NCI-H146 (cell line): ENCODE measurements at regions not wholly inside any gene's neighbourhood (a gene's known extent, or its start where the extent isn't known, plus 50 kb on each side); places are given as distances from the start of the nearest gene placed in this dataset.

Experiments used
- DNase-seq: peaks from one replicate; lab custom pipeline; 2025; lab: John Stamatoyannopoulos, UW

DNA sequence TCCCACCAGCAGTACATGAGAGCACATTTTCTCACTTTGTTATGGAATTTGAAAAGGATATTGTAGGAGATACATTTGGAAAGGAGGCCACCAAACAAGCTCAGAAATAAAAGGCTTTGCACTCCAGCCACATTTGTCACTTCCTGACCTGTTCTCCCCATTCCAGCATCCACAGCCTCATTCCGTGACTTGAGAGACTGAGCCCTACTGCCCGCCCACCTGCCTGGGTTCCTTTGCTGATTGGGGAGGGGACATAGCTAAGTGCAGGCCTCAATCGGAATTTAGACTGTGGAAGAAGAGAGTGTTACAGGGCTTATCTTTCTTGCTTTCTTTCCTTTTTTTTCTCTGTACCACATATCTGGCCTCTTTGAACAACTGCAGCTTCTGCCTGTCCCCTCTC lies 735.4 kb upstream of the TMEM132C start:
- DNase-seq = no peak

DNA sequence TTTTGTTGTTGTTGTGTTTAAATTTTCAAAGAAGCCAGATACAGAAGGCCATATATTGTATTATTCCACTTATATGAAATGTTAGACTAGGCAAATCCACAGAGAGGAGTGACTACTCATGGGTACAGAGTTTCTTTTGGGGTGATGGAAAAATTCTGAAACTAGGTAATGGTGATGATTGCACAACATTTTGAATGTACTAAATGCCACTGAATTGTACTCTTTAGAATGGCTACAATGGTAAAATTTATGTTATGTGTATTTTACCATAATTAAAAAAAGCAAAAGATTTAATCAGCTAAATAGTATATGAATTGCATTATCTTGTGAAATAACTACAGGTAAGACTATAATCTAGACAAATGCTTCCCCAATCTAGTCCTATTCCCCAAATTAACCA lies 733.6 kb upstream of the TMEM132C start:
- DNase-seq = no peak

DNA sequence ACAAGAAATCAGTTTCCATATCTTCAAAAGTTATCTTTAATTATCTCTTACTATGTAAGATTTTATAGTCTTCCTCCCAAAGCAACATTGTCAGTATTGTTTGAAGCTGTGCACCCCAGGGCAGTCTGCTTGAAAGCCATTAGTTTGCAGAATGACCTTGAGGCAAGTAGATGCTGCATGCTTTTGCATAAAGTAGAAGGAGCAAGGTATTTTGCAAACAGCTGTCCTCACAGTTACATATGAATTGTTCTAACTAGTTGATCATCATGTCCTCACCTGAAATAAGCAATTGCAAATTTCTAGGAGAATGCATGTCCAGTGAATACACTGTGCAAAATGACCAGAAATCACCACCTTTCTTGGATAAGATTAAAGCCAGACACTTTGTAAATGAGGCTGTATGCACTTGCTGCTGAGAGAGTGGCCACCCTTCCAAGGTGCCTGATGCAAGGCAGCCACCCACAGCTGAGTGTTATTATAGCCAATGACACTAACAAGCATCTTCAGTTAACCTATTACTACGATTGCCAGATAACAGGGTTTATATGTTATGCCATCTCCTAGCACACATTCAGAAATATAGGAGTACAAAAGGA lies 730.0 kb upstream of the TMEM132C start:
- no peak for DNase-seq

DNA sequence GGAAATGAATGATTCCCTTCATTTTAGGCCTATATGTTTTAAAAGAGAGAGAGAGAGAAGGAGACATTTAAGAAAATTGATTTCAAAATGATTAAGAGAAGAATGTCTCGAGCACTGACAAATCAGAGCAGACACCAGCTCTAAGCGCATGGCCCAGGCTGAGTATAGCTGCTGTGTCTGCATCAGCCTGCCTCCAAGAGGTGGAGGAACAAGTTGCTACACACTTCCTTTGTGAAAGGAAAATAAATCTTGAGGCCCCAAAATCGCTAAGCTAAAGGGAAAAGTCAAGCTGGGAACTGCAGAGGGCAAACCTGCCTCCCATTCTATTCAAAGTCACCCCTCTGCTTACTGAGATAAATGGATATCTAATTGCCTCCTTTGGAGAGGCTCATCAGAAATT lies 728.7 kb upstream of the TMEM132C start:
- no peak for DNase-seq

DNA sequence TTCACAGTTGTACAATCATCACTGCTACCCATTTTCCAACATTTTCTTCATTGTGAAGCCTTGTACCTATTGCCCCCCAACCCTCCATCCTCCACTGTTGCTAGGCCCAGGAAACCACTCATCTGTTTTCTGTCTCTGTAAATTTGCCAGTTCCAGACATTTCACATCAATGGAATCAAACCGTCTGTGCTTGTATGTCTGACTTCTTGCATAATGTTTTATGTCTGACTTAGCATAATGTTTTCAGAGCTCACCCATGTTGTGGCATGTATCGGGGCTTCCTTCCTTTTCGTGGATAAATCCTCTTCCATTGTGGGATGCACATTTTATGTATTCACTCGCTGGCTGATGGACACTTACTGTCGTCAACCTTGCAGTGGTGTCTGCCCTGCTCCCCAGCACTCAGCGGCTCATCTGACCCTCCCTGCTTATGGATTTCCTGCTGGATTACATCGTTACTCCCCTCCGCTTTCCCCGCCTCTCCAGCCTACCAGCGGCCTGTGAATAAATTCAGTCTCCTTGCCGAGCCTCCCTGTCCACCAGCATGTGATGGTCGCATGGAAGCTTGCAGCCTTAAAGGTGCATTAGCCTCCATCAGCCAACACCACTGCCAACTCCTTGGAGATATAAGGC lies 727.6 kb upstream of the TMEM132C start:
- no peak for DNase-seq

DNA sequence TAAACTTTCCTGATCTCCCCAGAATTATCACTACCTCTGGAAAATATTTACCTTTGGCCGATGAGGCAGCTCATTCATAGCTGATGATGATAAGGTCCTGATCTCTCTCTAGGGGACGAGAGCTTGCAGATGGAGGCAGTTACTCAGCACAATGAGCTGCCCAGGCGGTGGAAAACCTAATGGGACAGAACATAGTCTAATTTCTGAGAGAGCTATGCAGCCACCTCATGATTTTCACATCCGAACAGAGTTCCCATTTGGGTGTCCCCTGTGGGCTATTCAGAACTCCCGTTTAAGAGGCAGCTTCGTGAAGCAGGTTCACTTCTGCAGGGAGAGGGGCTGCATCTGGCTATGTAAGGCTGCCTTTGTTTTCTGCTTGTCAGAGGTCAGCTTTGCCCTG lies 724.6 kb upstream of the TMEM132C start:
- DNase-seq = peak; percentile 47

DNA sequence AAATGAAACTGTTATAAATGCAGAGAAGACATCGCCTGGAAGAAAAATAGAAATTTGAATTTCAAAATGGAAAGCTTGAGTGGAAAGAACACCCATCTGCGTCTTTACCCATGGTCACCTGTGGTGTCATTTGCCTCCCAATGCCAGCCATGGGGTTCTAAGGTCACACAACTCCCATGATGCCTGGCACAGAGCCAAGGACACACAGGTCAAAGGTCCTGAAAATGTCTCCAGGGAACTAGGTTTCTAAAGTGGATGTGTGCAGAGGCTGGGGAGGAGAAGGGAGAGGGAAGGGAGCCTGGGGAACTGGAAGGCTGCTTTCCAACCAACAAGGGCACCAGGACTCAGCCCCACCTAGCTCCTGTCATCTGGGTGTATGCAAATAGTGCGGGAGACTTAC lies 724.0 kb upstream of the TMEM132C start:
- DNase-seq = peak; percentile 62

DNA sequence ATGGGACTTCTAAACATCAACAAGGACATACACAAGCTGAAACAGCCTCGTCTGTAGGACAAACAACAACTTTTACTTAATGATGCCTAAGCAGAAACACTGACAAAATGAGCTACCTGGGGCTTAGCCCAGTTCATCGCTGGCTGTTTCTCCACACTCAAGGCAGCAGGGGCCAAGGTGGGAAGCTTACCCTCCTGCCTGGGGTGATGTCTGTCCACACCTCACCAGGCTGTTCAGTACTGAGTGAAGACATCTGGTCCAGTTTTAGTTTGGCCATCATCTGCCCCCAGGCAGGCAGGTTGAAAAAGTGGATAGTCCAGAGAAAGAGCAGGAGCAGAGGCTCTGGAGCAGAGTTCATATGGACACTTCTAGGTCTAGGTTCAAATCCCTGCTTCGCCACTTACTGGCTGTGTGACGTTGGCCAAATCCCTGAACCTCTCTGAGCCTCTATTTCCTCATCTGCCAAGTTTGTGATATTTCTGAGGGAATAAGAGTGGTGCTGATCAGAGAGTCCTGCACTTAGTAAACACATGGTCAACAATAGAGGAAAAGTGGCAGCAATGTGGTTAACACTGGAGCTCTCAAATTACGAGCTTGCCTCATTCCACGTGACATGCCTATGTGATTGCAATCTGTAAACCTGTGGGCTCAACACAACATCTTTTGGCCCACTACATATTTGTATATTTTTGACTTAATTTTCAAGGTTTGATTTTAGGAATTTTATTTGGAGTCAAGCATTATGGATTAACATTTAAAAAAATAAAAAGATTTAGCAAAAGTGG lies 720.1 kb upstream of the TMEM132C start:
- DNase-seq = no peak

DNA sequence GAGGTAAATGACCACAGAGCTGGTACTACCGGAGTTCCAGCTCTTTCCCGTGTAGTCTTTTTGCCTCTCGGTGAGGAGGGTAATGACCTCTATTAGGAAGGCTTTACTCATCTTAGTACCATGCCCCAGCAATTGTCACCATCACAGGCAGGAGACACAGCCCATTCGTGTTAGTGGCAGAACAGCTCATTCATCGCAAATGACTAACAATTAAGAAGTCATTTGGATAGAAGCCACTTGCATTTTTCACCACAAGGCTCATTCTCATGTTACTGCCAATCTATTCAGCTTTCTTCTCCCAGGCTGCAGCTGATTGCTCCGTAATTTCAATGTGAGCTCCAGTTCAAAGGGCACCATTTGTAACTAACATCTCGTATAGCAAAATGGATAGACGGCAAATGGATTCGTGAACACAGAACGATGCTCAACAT lies 718.8 kb upstream of the TMEM132C start:
- DNase-seq = peak; percentile 89

DNA sequence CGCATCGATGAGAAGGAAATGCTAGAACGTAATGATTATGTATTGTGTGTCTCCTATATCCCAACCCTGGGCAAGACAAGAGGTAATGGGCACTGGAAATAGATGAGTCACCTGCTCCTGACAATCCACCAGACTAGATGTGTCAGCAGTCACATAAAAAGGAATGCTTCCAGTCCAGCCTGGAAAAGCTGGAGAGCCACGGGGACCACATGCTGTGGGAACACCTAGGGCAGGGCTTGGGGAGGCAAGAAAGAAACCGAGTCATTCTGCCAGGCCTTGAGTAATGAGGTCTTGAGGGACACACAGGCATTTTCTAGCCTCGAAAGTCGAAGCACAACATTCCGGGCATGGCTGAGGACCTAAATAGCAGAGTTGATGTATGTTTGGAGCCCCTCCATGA lies 716.7 kb upstream of the TMEM132C start:
- no peak for DNase-seq

DNA sequence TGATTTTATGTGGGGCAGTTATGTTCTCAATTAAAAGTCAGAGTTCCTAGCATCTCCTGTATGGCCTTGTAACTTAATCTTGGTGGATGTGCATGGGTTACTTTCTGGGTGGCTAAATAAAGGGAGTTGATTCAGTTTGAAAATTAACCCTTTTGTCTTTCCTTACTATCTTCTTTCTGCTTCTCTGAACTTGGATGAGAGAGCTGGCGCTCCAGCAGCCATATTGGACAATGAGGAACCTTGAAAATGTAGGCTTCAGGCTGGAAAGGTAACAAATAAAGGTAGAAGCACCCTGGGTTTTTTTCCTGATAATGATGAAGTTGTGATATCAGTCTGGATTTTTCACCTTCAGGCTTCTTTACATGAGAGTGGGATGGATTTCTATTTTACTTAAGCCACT lies 714.1 kb upstream of the TMEM132C start:
- DNase-seq = no peak

DNA sequence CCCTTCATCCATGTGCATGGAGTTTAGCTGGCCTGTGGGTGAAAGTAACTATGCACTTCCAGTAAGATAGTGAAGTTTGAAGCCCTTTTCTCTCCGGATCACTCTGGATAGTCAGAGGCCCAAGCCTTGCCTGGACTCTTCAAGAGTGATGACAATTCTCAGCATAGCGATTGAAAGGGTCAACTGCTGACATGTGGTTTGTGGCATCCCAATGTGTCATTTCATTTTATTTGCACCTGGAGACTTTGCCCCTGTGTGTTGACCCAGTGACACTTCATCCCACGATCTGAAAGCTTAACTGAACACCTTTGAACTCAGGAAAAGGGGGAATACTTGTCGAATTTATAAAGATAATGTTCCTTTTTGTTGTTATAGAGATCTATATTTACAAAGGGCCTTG lies 711.9 kb upstream of the TMEM132C start:
- DNase-seq = no peak

DNA sequence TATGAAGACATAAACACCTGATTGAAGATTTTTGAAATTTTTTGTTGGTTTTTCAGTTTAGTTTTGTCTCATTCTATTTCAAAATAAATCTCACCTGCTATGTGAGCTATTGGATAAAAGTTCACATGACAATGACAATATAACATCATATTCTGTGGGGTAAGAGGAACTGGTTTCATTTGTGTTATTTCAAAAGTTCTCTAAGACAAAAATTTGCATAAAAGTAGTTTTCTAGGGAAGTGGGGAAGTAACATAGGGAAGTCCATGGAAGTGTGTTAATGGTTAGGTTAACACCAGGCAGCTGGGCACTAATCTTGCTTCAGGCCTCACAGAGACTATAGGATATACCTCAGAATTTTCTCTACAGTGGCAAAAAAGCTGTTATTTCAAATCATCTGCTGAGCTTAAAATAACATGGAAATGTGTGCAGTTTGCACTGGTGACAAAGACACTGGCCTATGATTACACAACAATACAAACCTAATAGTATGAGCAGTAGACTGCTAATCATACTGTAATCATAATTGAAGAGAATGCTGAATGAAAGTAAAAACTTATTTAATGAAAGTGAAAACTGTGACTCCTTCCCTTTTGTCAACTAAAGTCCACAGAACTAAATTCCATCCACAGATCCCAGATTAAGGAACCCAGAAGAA lies 710.6 kb upstream of the TMEM132C start:
- no peak for DNase-seq

DNA sequence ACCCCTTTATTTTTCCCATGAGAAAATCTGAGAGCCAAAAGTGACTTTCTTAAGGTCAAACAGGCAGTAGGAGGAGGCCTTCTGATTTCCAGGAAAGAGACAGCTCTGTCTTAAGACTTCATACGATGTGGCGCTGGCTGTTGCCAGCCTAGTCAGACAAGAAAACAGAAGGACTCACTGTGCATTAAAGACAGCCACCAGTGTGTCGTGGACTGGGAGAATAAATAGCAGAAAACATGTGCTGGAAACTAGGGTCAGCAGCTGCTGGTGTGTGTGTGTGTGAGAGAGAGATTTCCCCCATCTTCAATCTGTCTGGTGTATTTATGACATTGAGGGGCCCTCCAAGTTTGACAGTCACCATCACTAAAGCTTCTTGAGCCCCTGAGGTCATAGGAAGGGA lies 708.6 kb upstream of the TMEM132C start:
- peak; percentile 14 for DNase-seq

DNA sequence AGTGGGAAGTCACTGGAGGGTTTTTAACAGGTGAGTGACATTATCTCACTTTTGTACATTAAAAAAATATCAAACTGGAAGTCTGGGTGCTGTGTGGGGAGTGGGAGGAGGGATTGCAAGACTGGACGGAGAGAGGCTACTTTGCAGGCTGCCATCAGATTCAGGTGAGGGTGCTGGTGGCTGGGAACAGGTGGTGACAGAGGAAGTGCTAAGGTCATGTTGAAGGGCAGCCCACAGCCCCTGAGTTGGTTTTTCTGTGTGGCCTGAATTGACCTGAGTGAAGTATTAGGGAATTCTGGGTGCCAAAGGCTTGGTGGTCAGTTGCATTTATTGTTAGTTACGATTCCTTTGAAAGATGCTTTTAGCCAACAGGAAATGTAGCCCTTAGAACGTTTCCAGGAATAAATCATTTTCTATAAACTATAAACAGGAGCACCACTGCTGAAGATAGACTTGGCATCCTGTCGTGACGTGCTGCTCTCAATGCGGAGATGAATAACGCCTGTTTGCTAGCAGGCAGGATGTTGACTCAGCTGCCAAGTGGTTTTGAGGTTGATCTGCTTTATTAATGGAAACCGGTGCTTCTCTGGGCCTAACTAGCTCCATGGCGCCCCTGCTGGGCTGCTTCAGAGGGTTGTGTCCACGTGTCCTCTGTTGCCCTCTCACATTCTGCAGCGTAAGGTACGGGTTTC lies 707.5 kb upstream of the TMEM132C start:
- peak; percentile 98 for DNase-seq

DNA sequence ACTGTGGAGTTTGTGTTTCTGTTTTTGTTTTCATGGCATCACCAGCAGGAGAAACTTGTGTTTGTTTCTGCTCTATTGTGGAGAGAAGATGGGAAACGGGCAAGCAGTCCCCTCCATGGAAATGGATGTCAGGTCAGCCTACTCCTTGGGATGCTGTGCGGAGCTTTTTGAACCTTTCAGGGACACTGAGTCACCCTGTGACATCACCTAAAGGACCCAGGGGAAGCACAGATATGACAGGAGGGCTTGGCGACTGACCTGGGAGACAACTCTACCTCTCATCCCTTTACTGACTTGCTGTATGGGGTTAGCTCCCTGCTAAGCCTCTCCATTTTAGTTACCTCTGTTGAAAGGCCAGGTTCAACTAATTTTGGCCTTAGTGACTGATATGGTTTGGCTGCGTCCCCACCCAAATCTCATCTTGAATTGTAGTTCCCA lies 706.9 kb upstream of the TMEM132C start:
- no peak for DNase-seq

DNA sequence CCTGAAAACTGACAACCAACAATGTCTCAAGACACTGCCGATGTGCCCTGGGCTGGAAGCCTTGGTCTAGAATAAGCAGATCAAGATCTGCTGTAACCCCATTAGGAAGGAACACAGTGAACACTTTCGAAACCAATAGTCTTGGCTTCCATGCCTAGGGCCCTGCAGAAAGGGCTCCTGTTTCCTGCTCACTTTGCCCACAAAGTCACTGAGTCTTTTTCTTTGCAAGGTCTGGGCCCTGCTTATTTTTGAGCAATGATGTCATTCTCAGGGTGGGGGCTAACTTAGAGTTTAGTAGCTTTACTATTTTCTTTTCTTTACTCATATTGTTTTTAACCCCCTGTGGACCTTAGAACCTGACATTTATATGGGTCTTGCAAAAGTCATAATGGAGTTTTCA lies 704.2 kb upstream of the TMEM132C start:
- peak; percentile 38 for DNase-seq

DNA sequence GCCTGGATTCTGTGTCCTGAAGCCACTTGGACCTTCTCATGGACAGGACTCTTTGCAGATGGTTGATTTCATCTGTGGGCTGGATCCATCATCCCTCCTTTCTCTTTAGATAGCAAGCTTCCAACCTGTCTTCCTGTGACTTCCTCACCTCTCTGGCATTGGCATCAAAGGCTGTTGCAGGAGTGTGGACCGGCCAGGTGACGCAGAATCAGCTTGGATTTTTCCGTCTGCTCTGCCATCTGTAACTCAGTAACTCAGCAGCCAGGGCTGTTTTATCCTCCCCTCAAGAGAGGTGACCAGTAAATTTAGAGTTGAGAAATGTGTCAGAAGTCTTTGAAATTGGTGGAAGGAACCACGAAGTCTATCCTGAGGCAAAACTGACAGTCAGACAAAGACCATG lies 701.7 kb upstream of the TMEM132C start:
- DNase-seq = no peak

DNA sequence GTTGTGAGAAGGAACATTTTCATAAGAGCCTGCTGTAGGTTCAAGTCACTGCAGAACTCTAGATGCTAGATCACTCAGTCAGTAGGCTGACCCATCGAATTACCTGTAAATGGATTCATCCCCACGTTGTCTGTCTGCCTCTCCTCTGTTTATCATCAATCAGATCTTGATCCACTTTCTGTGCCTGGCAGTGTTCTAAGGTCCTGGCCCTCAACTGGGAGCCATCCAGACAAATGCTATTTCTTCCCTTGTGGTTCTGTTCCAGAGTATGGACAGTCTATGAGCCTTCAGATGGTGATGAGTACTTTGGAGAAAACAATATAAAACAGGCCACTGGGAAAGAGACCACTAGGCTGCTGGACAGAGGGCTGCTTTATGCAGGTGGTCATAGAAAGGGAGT lies 699.4 kb upstream of the TMEM132C start:
- DNase-seq = no peak

DNA sequence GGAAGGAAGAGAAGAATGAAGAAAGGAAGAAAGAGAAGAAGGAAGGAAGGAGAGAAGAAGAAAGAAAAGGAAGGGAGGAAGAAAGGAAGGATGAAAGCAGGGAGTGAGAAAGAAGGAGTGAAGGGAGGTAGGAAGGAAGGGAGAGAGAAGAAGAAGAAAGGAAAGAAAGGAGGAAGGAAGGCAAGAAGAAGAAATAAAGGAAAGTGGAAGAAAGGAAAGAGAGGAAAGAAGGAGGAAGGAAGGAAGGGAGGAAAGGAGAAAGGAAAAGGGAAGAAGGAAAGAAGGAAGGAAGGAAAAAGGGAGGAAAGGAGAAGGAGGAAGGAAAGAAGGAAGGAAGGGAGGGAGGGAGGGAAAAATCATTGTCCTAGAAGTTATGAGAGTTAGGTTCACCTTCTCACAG lies 696.6 kb upstream of the TMEM132C start:
- no peak for DNase-seq

DNA sequence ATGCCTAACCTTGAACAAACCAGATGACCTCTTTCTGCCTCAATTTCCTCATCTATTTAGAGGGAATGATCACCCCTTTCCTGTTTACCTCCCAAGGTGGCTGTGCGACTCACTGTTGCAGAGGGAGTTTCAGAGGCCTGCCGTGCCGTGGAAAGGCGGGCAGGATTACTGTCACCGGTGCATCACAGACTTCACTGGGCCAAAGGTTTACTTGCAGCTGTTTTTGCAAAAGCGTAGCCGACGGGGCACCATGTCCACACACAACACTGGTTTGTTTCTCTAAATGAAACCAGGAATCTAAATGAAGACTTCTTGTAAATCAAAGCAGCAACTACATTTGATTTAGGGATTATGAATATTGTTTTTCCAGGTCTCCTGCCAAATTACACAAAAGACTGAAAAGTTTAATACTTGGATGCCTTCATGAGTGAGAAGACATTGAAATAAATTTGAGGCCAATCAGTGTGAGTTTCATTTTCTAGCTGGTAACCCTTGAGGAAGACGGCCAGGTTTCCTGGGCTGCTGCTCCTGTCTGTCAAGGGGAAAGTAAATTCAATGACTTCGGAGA lies 696.1 kb upstream of the TMEM132C start:
- peak; percentile 11 for DNase-seq

DNA sequence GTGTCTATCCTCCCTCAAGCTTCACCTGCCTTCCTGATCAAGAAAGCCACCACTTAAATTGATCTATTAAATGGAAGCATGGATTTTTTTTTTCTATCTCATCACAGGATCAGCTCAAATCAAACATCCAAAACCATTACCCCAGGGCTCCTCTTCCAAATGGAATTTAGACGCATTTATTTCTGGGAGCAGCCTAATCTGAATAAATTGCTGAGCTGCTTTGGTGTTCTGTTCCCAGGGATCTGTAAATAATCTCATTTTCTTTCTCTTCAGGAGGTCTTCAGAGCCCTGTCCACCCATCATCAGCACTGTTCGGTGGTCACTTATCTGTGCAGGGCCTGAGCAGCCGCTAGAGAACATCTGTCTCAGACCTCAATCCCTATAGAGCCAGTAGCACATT lies 695.4 kb upstream of the TMEM132C start:
- peak; percentile 80 for DNase-seq
